ENCODE measurements at regions not wholly inside any gene's neighbourhood (a gene's known extent, or its start where the extent isn't known, plus 50 kb on each side); places are given as distances from the start of the nearest gene placed in this dataset.

- TF ChIP-seq CTCF (IDR thresholded peaks at IDR 0.05; ENCODE audit: low read length), result no peak
- no peak for TF ChIP-seq EZH2 (IDR thresholded peaks at IDR 0.05; ENCODE audit: borderline replicate concordance, low read length)
Observed at GRCh38 chr15:31158858-31159569, 57.5 kb upstream of the TRPM1 start.

Data from OCI-LY1 (cell line).